Upper lobe of left lung (tissue), 6 donors: ENCODE measurements at regions not wholly inside any gene's neighbourhood (a gene's known extent, or its start where the extent isn't known, plus 50 kb on each side); places are given as distances from the start of the nearest gene placed in this dataset.
A peak's percentile ranks its signal among the peaks of the same experiment; 100 is the strongest.

Experiments used
- ATAC-seq, 2 donors: fragments of 200-7000 bp; cut with Tn5 transposase; one replicate each; pipeline ENCODE4 v1.9.1; 2022; ENCODE audit warnings: mild to moderate bottlenecking in 2 of 2, moderate library complexity in 2 of 2; ENCODE audit not compliant: low FRiP score in 2 of 2
- DNase-seq, 2 donors: peaks; one replicate each; pipeline ENCODE4 v3.0.0-alpha.2; 2019 to 2020
- H3K27ac ChIP-seq, 4 donors: fragments of 200-600 bp; sonication (generic); one replicate each; pipeline ENCODE4 v1.5.1; 2016 to 2019
- H3K27me3 ChIP-seq, 4 donors: fragments of 200-600 bp; sonication (generic); one replicate each; pipeline ENCODE4 v1.5.1; 2017 to 2019
- H3K36me3 ChIP-seq, 4 donors: fragments of 200-600 bp; sonication (generic); one replicate each; pipeline ENCODE4 v1.5.1; 2016 to 2019
- H3K4me1 ChIP-seq, 4 donors: fragments of 200-600 bp; sonication (generic); one replicate each; pipeline ENCODE4 v1.5.1; 2018 to 2019
- H3K4me3 ChIP-seq, 4 donors: fragments of 200-600 bp; sonication (generic); one replicate each; pipeline ENCODE4 v1.5.1; 2017 to 2019; ENCODE audit warnings: mild to moderate bottlenecking in 2 of 4, moderate library complexity in 1 of 4
- H3K9me3 ChIP-seq, 4 donors: fragments of 200-600 bp; sonication (generic); one replicate each; pipeline ENCODE4 v1.5.1; 2018 to 2019
- EP300 ChIP-seq, 4 donors: sonication (generic); formaldehyde crosslinking; IDR thresholded peaks; one replicate each; pipeline ENCODE4 v1.5.1; 2017; ENCODE audit warnings: antibody characterized with exemption in 4 of 4, control low read depth in 2 of 4
- POLR2A ChIP-seq, 4 donors: fragments of 450-650 bp; IDR thresholded peaks; one replicate each; pipeline ENCODE4 v1.5.1; 2016 to 2017; ENCODE audit warnings: antibody characterized with exemption in 4 of 4, mild to moderate bottlenecking in 2 of 4
- POLR2AphosphoS5 ChIP-seq, 2 donors: sonication (generic); formaldehyde crosslinking; IDR thresholded peaks; one replicate each; pipeline ENCODE4 v1.5.1; 2017; ENCODE audit warnings: antibody characterized with exemption in 2 of 2
- WGBS, 2 donors: methylation state at CpG; one replicate each; pipeline ENCODE4 v1.1.5; 2017 to 2018; 5-methylcytosine and 5-hydroxymethylcytosine counted together
- TF ChIP-seq, protein P1 (sequence below), 6 experiments: fragments of 450-650 bp in 4 of 6; fragments of 200-600 bp in 2 of 6; sonication (generic) in 2 of 6; IDR thresholded peaks; one replicate each; pipeline ENCODE4 v1.5.1; 2016 to 2019; ENCODE audit warnings: antibody characterized with exemption in 6 of 6
- donor health status: DM: no; HTN: no; CAD: no; lungs with moderate emphysema.
- donor health status: DM: no; HTN: yes; CAD: no; lungs with severe emphysema.

DNA sequence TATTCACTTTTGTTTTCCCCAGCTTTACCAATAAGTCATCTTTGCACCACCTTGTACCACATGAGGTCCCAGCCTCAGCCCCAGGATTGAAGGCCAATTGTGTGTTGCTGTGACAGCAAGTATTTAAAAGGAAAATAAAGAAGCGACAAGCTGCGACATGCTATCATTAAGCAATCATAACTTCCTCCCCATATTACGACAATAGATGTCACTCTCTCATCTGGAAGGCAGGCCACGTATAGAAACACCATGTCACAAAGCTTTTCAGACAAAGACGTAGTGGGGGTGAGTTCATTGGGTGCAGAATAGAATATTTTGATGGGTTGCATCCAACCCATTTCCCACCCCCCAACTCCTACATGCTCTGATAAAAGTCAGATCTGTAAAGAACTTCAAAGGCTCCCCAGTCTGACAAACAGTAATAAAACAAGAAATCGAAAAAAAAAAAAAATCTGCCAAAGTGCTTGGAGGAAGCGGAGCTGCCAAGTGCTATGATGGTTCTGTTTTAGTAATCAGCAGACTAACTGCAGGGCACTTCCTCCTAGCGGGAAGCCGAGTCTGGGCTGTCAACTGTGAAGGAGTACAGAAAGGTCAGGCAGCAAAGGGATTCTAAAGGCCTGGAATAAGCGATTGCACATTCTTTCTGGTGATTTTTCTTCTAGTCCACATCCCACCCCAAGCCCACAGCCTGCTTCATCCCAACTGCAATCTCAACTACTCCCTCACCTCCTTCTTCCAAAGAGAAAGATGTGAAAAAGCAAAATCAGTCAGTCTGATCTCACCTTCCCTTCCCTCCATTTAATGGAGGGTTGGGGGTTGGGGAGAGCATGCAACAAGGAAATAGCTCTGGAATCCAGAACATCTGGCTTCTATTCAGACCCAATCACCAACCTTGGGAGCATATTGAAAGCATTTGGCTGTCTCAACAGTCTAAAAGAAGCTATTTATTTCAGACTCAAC is 131.4 kb upstream of the UBASH3B start:
- Histone ChIP-seq H3K9me3 (no peaks in the 10 kb centered on the region), H3K36me3 (no peaks in the 10 kb centered on the region), H3K27me3 (no peaks in the 10 kb centered on the region), H3K4me1 (peaks cover 0 to 9% (median 6%) of the 10 kb centered on the region in 4 donors), H3K27ac (peak overlapping the region in 1 of 4 donors; percentile 30), H3K4me3 (no peak overlapping the region)
- peak in 1 of 2 donors; percentile 64 for ATAC-seq
- TF ChIP-seq, protein P1, sequence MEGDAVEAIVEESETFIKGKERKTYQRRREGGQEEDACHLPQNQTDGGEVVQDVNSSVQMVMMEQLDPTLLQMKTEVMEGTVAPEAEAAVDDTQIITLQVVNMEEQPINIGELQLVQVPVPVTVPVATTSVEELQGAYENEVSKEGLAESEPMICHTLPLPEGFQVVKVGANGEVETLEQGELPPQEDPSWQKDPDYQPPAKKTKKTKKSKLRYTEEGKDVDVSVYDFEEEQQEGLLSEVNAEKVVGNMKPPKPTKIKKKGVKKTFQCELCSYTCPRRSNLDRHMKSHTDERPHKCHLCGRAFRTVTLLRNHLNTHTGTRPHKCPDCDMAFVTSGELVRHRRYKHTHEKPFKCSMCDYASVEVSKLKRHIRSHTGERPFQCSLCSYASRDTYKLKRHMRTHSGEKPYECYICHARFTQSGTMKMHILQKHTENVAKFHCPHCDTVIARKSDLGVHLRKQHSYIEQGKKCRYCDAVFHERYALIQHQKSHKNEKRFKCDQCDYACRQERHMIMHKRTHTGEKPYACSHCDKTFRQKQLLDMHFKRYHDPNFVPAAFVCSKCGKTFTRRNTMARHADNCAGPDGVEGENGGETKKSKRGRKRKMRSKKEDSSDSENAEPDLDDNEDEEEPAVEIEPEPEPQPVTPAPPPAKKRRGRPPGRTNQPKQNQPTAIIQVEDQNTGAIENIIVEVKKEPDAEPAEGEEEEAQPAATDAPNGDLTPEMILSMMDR (IDR thresholded peaks at IDR 0.05) = no peak
- TF ChIP-seq EP300 (IDR thresholded peaks at IDR 0.05) = no peak
- WGBS, 2 donors = 40 to 43% methylated on average over 10 of the region's 10 CpGs
- DNase-seq = peak in 1 of 2 donors; percentile 26

DNA sequence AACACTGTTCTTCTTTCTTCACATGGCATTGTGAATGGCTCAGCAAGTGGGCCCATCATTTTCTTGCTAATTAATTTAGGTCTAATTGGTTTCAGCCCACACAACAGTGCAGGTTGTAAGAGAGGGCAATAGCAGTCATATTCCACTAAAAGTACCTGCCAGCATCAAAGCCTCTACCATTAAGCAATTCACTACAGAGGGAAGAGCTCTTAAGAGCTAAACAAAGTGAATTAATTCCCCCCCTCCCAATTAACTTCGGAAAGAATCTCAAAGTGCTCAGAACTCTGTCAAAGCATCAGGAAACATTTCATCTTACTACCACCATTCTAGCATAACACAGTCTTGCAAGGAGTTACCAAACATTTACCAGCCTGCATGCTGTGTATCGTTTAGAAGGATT is 133.9 kb upstream of the UBASH3B start:
- TF ChIP-seq POLR2A (IDR thresholded peaks at IDR 0.05) (no peak), EP300 (IDR thresholded peaks at IDR 0.05) (no peak), POLR2AphosphoS5 (IDR thresholded peaks at IDR 0.05) (no peak)
- TF ChIP-seq, protein P1 (IDR thresholded peaks at IDR 0.05) = no peak
- Histone ChIP-seq H3K4me1 (peaks cover 0 to 9% (median 6%) of the 10 kb centered on the region in 4 donors), H3K27ac (no peak overlapping the region), H3K27me3 (no peaks in the 10 kb centered on the region), H3K9me3 (no peaks in the 10 kb centered on the region), H3K4me3 (no peak overlapping the region), H3K36me3 (no peaks in the 10 kb centered on the region)
- 51 to 56% methylated on average over 2 of the region's 2 CpGs for WGBS, 2 donors
- ATAC-seq (no peak), DNase-seq (no peak)

DNA sequence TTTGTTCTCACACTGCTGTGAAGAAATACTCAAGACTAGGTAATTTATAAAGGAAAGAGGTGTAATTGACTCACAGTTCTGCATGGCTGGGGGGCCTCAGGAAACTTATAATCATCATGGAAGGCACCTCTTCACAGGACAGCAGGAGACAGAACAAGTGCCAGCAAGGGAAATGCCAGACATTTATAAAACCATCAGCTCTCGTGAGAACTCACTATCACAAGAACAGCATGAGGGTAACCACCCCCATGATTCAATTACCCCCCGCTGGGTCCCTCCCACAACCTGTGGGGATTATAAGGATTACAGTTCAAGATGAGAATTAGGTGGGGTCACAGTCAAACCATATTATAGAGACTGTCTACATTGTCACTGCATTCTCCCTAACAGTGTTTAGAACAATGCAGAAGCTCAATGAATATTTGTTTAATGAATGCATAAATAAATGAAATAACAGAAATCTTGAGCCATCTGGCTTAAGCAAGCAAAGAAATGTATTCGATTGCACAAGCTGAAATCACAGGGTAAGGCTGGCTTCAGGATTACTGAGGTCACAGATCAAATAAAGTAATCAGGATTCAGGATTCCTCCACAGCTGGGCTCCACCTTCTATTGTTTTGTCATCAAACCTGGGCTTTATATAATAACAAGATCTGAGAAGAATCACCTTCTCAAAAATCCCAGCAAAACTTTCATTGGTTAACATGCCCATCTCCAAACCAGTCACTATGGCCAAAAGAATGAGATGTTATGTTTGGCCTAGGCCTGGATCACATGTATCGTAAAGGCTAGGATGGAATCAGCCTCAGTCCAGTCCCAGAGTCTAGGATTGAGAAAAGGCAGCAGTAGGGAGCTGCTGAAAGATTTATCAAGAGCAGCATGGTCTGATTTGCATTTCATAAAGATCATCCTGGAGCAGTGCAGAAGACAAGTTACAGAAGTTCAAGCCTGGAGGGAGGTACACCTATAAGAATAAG is 137.8 kb upstream of the UBASH3B start:
- H3K27ac ChIP-seq = no peak overlapping the region
- H3K4me3 ChIP-seq = no peak overlapping the region
- H3K27me3 ChIP-seq = no peaks in the 10 kb centered on the region
- ATAC-seq (no peak), DNase-seq (no peak)
- H3K9me3 ChIP-seq = no peaks in the 10 kb centered on the region
- 68 to 70% methylated on average over 4 of the region's 4 CpGs for WGBS, 2 donors
- TF ChIP-seq POLR2AphosphoS5 (IDR thresholded peaks at IDR 0.05) (no peak), POLR2A (IDR thresholded peaks at IDR 0.05) (no peak), EP300 (IDR thresholded peaks at IDR 0.05) (no peak)
- TF ChIP-seq, protein P1 (IDR thresholded peaks at IDR 0.05) = no peak
- no peaks in the 10 kb centered on the region for H3K36me3 ChIP-seq
- H3K4me1 ChIP-seq = no peaks in the 10 kb centered on the region

DNA sequence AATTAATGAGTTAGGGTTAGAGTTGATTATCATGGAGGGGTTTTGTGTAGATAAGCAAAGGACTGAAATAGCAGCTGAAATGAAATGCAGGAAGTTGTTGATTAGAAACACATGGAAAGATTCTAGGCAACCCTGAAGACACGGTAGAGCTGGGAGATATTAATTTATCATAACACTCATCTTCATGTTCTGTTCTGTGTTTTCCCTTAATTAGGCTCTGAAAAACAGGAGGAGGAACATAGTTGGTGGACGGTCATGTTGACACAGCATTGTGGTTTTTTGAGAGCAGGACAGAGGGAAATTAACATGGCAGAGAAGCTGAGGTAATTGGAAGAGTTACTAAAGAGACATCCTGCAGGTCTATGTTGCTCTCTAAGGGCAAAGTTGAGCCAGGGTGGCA is 138.8 kb upstream of the UBASH3B start:
- Histone ChIP-seq H3K4me3 (no peak overlapping the region), H3K4me1 (no peaks in the 10 kb centered on the region), H3K9me3 (no peaks in the 10 kb centered on the region), H3K36me3 (no peaks in the 10 kb centered on the region), H3K27me3 (no peaks in the 10 kb centered on the region), H3K27ac (no peak overlapping the region)
- WGBS, 2 donors = 38 to 42% methylated on average over 2 of the region's 2 CpGs
- TF ChIP-seq EP300 (IDR thresholded peaks at IDR 0.05) (no peak), POLR2A (IDR thresholded peaks at IDR 0.05) (no peak), POLR2AphosphoS5 (IDR thresholded peaks at IDR 0.05) (no peak)
- TF ChIP-seq, protein P1 (IDR thresholded peaks at IDR 0.05) = no peak
- DNase-seq = no peak
- no peak for ATAC-seq
